ENCODE measurements at regions not wholly inside any gene's neighbourhood (a gene's known extent, or its start where the extent isn't known, plus 50 kb on each side); places are given as distances from the start of the nearest gene placed in this dataset.

DNA sequence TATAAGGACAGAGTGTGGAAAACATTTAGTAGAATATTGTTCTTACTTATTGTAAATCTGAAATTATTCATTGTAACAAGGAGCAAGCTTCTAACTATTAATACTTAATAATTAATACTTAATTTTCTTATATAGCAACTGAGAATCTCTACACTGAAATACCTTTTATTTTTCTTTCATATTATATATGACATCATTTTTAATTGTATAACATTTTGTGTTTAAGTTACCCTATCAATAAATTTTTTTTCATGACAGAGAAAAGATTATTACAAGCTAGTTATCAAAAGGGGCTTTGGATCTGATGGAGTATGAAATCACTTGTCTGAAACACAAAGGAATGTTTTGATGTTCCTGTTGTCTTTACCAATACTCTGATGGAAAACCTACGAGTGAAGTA lies 72.2 kb upstream of the CNKSR3 start:
- TF ChIP-seq POLR2A (IDR thresholded peaks at IDR 0.05; ENCODE audit: low read depth, low read length) (no peak), POLR2AphosphoS5 (IDR thresholded peaks at IDR 0.05; ENCODE audit: insufficient read depth, low read depth, low read length) (no peak), MYC (IDR thresholded peaks at IDR 0.05; ENCODE audit: low read depth, low read length) (no peak), FOS (IDR thresholded peaks at IDR 0.05; ENCODE audit: borderline replicate concordance, insufficient read depth, low read length) (no peak)
- TF ChIP-seq, protein P1, sequence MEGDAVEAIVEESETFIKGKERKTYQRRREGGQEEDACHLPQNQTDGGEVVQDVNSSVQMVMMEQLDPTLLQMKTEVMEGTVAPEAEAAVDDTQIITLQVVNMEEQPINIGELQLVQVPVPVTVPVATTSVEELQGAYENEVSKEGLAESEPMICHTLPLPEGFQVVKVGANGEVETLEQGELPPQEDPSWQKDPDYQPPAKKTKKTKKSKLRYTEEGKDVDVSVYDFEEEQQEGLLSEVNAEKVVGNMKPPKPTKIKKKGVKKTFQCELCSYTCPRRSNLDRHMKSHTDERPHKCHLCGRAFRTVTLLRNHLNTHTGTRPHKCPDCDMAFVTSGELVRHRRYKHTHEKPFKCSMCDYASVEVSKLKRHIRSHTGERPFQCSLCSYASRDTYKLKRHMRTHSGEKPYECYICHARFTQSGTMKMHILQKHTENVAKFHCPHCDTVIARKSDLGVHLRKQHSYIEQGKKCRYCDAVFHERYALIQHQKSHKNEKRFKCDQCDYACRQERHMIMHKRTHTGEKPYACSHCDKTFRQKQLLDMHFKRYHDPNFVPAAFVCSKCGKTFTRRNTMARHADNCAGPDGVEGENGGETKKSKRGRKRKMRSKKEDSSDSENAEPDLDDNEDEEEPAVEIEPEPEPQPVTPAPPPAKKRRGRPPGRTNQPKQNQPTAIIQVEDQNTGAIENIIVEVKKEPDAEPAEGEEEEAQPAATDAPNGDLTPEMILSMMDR (IDR thresholded peaks at IDR 0.05; ENCODE audit: extremely low read depth in 1 of 2, insufficient read depth in 1 of 2, low read depth in 1 of 2, low read length in 2 of 2) = no peak
- TF ChIP-seq, protein P2, sequence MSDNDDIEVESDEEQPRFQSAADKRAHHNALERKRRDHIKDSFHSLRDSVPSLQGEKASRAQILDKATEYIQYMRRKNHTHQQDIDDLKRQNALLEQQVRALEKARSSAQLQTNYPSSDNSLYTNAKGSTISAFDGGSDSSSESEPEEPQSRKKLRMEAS (IDR thresholded peaks at IDR 0.05; ENCODE audit: insufficient read depth, insufficient read length) = no peak

Data from endothelial cell of umbilical vein (primary cell).